DND-41 (cell line): ENCODE measurements at regions not wholly inside any gene's neighbourhood (a gene's known extent, or its start where the extent isn't known, plus 50 kb on each side); places are given as distances from the start of the nearest gene placed in this dataset.

Experiments used
- EZH2 ChIP-seq: IDR thresholded peaks from 3 replicates; pipeline ENCODE4 v1.6.1; 2012; ENCODE audit warnings: borderline replicate concordance, low read depth, mild to moderate bottlenecking, moderate library complexity, low read length, inconsistent platforms; ENCODE audit not compliant: severe bottlenecking
- TF ChIP-seq, protein P1 (sequence below): IDR thresholded peaks from 2 replicates; pipeline ENCODE4 v1.5.1; 2012; ENCODE audit warnings: borderline replicate concordance, low read length, moderate library complexity, mild to moderate bottlenecking; ENCODE audit not compliant: poor library complexity, severe bottlenecking; ENCODE audit errors: extremely low read depth

DNA sequence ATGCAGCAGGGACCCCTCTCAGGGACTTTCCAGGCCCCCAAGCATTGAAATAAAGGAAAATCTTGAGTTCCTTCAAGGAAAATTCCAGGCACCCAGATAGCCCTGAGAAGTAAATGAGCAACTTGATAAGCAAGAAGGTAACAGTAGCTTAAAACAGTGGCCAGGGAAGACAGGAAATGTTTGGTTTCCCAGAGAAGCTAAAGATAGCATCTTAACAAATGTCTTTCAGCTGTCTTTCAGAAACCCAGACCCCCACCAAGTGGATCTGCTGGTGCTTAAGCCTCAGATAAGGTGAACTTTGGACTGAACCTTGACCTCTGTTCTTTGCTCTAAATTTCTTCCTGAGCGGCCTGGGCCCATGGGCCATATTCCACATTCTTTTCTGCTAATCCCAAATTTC, 117.8 kb upstream of the CST7 start:
- TF ChIP-seq, protein P1, sequence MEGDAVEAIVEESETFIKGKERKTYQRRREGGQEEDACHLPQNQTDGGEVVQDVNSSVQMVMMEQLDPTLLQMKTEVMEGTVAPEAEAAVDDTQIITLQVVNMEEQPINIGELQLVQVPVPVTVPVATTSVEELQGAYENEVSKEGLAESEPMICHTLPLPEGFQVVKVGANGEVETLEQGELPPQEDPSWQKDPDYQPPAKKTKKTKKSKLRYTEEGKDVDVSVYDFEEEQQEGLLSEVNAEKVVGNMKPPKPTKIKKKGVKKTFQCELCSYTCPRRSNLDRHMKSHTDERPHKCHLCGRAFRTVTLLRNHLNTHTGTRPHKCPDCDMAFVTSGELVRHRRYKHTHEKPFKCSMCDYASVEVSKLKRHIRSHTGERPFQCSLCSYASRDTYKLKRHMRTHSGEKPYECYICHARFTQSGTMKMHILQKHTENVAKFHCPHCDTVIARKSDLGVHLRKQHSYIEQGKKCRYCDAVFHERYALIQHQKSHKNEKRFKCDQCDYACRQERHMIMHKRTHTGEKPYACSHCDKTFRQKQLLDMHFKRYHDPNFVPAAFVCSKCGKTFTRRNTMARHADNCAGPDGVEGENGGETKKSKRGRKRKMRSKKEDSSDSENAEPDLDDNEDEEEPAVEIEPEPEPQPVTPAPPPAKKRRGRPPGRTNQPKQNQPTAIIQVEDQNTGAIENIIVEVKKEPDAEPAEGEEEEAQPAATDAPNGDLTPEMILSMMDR = no peak
- TF ChIP-seq EZH2 = no peak
